Stomach (tissue), 4 donors: ENCODE measurements at regions not wholly inside any gene's neighbourhood (a gene's known extent, or its start where the extent isn't known, plus 50 kb on each side); places are given as distances from the start of the nearest gene placed in this dataset.

Experiments used
- EP300 ChIP-seq: sonication (generic); formaldehyde crosslinking; IDR thresholded peaks from one replicate; pipeline ENCODE4 v1.6.1; 2017; ENCODE audit warnings: antibody characterized with exemption
- POLR2A ChIP-seq, 4 donors: fragments of 450-650 bp; IDR thresholded peaks; one replicate each; pipeline ENCODE4 v1.6.1; 2016; ENCODE audit warnings: antibody characterized with exemption in 4 of 4, control low read depth in 2 of 4, mild to moderate bottlenecking in 1 of 4, moderate library complexity in 1 of 4
- POLR2AphosphoS5 ChIP-seq, 3 donors: sonication (generic); formaldehyde crosslinking; IDR thresholded peaks; one replicate each; pipeline ENCODE4 v1.6.1; 2016; ENCODE audit warnings: antibody characterized with exemption in 3 of 3
- TF ChIP-seq, protein P1 (sequence below), 7 experiments: fragments of 450-650 bp in 4 of 7; fragments of 200-600 bp in 3 of 7; sonication (generic) in 3 of 7; IDR thresholded peaks; one replicate each; pipeline ENCODE4 v1.5.1; 2016 to 2019; ENCODE audit warnings: antibody characterized with exemption in 7 of 7, control low read depth in 2 of 7, mild to moderate bottlenecking in 1 of 7

DNA sequence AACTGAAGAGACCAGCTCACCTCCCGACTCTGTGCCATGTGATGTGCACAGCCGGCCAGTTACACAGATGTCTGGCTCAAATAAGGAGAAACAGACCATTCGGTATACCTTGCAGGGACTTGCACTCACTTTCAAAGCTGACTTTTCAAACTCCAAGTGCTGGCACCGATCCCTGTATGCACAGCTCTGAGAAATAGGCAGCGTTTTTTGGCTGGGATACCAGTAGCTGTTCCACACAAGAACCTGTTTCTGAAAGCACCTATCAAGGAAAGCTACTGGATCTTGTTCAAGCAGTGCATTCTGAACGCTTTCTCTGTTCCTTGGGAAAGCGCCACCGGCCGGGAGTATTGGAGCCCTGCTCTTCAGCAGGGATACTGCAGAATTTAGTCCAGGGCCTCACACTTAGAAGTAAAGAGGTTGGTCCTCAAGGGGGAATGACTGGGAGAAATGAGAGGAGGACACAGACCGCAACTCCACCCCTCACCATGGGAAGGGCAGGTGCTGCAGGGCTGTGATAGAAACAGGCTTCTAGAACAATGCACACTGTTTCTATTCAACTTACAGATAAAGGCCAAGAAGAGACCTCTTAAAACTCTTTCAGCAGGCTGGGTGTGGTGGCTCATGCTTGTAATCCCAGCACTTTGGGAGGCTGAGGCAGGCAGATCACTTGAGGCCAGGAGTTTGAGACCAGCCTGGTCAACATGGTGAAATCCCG lies 53.6 kb upstream of the PABPC3 start:
- TF ChIP-seq, protein P1, sequence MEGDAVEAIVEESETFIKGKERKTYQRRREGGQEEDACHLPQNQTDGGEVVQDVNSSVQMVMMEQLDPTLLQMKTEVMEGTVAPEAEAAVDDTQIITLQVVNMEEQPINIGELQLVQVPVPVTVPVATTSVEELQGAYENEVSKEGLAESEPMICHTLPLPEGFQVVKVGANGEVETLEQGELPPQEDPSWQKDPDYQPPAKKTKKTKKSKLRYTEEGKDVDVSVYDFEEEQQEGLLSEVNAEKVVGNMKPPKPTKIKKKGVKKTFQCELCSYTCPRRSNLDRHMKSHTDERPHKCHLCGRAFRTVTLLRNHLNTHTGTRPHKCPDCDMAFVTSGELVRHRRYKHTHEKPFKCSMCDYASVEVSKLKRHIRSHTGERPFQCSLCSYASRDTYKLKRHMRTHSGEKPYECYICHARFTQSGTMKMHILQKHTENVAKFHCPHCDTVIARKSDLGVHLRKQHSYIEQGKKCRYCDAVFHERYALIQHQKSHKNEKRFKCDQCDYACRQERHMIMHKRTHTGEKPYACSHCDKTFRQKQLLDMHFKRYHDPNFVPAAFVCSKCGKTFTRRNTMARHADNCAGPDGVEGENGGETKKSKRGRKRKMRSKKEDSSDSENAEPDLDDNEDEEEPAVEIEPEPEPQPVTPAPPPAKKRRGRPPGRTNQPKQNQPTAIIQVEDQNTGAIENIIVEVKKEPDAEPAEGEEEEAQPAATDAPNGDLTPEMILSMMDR (IDR thresholded peaks at IDR 0.05) = no peak
- TF ChIP-seq POLR2A (IDR thresholded peaks at IDR 0.05) (no peak), POLR2AphosphoS5 (IDR thresholded peaks at IDR 0.05) (no peak), EP300 (no peak)
